ENCODE measurements at regions not wholly inside any gene's neighbourhood (a gene's known extent, or its start where the extent isn't known, plus 50 kb on each side); places are given as distances from the start of the nearest gene placed in this dataset.

DNA sequence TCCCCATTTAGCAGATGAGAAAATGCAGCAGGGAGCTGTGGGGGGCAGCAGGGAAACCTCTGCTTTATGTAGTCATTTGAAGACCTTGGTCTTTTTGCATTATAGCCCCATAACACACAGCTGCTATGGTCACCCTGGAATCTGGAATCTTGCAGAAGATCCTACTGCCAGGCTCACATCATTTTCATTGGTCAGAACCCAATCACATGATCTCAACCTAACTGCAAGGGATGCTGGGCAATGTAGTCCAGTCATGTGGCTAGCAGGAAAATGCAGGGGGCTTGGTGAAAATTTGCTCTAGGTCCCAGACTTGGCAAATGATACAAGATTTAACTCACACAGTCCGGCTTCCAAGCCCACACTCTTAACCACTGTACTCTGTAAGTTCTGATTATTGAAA, 1028.7 kb downstream of the AACS start:
- intact Hi-C loops (cut with DNase I; ENCODE audit: low total_unique reads): no loop called here
- DNase-seq: no peak
- H3K36me3 ChIP-seq: no peaks in the 10 kb centered on the region
- H3K4me3 ChIP-seq: no peak overlapping the region
- no peaks in the 10 kb centered on the region for H3K4me1 ChIP-seq
- H3K27ac ChIP-seq: no peak overlapping the region
- peaks cover 0 to 34% (median 0%) of the 10 kb centered on the region in 8 donors for H3K9me3 ChIP-seq
- TF ChIP-seq POLR2AphosphoS5 (IDR thresholded peaks at IDR 0.05) (no peak), POLR2A (IDR thresholded peaks at IDR 0.05) (no peak)
- TF ChIP-seq, protein P1, sequence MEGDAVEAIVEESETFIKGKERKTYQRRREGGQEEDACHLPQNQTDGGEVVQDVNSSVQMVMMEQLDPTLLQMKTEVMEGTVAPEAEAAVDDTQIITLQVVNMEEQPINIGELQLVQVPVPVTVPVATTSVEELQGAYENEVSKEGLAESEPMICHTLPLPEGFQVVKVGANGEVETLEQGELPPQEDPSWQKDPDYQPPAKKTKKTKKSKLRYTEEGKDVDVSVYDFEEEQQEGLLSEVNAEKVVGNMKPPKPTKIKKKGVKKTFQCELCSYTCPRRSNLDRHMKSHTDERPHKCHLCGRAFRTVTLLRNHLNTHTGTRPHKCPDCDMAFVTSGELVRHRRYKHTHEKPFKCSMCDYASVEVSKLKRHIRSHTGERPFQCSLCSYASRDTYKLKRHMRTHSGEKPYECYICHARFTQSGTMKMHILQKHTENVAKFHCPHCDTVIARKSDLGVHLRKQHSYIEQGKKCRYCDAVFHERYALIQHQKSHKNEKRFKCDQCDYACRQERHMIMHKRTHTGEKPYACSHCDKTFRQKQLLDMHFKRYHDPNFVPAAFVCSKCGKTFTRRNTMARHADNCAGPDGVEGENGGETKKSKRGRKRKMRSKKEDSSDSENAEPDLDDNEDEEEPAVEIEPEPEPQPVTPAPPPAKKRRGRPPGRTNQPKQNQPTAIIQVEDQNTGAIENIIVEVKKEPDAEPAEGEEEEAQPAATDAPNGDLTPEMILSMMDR (IDR thresholded peaks at IDR 0.05 in 8 of 11, conservative IDR thresholded peaks at IDR 0.05 in 3 of 11): no peak
- WGBS, 5 donors: 67 to 85% (median 79%) methylated on average over 1 of the region's 1 CpG
- H3K27me3 ChIP-seq (replicated peaks in 1 of 7): no peaks in the 10 kb centered on the region

DNA sequence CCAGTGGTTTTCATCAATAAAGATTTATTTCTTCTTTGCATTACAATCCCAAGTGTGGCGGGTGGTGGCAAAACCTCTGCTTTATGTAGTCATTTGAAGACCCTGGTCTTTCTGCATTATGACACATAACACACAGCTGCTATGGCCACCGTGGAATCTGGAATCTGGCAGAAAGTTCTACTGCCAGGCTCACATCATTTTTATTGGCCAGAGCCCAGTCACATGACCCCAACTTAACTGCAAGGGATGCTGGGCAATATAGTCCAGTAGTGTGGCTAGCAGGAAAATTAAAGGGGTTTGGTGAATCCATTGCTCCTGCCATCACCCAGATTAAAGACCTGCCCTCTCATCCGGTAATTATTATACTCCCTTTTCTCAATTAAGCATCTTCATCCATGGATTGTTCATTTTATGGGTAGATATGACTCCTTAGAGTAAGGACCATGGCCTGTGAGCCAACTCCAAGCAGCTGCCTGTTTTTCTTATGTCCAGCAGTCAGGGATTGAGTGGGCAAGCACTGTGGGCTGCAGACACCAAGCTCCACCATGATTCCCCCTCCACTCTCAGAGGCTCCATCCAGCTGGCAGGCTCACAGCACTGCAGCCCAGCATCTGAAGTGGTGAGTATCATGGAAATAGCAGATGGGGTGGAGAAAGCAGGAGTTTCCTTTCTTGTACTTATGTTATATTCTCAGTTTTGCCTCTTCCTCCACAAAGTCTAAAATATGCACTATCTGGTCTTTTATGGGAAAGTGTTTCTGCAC, 1030.7 kb downstream of the AACS start:
- H3K4me1 ChIP-seq: no peaks in the 10 kb centered on the region
- no peak overlapping the region for H3K27ac ChIP-seq
- peaks cover 0 to 15% (median 0%) of the 10 kb centered on the region in 8 donors for H3K9me3 ChIP-seq
- TF ChIP-seq, protein P1 (IDR thresholded peaks at IDR 0.05 in 8 of 11, conservative IDR thresholded peaks at IDR 0.05 in 3 of 11): no peak
- TF ChIP-seq POLR2A (IDR thresholded peaks at IDR 0.05) (no peak), POLR2AphosphoS5 (IDR thresholded peaks at IDR 0.05) (no peak)
- no peaks in the 10 kb centered on the region for H3K27me3 ChIP-seq (replicated peaks in 1 of 7)
- 66 to 82% (median 79%) methylated on average over 3 of the region's 3 CpGs for WGBS, 5 donors
- intact Hi-C loops (cut with DNase I; ENCODE audit: low total_unique reads): no loop called here
- H3K36me3 ChIP-seq: no peaks in the 10 kb centered on the region
- no peak overlapping the region for H3K4me3 ChIP-seq
- DNase-seq: no peak

DNA sequence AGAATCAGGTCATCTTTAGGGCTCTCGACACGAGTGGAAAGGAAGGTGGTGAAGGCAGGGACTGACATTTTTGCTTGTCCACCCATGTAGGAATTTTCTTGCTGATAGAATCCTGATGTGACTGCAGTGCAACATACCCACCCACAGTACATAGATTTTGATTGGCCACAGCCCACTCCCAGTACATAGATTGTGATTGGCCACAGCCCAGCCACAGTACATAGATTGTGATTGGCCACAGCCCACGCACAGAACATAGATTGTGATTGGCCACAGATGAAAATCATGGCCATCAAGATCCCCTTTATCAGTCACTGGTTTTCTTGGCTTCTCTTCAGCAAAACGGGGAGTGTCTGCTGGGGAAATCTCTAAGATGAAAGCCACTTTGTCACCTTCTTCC, 1041.5 kb downstream of the AACS start:
- WGBS, 5 donors: 58 to 70% (median 65%) methylated on average over 3 to 4 of the region's 4 CpGs
- no peaks in the 10 kb centered on the region for H3K4me1 ChIP-seq

DNA sequence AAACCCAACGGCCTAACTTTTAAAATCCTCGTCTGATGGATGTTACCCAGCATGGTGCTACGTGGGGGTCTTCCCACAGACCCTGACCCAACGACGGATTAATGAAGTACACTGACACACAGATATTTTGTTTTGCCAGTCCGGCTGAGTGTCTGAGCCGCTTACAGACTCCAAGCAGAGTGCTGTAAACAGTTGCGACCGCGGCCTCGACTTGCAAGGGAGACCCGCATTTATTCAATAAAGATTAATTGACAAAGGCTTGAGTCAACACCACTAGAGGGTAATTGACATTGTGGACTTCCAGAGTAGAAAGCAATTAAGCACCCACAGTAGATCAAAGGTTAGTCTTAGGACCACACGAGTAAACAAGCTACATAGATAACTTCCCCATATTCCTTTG, 1042.4 kb downstream of the AACS start:
- Histone ChIP-seq H3K9me3 (no peaks in the 10 kb centered on the region), H3K27me3 (replicated peaks in 1 of 7) (no peaks in the 10 kb centered on the region), H3K4me1 (no peaks in the 10 kb centered on the region), H3K4me3 (no peak overlapping the region), H3K36me3 (no peaks in the 10 kb centered on the region), H3K27ac (no peak overlapping the region)
- no peak for DNase-seq
- WGBS, 5 donors: 60 to 77% (median 70%) methylated on average over 13 of the region's 13 CpGs
- intact Hi-C loops (cut with DNase I; ENCODE audit: low total_unique reads): no loop called here
- TF ChIP-seq, protein P1 (IDR thresholded peaks at IDR 0.05 in 8 of 11, conservative IDR thresholded peaks at IDR 0.05 in 3 of 11): no peak
- TF ChIP-seq POLR2A (IDR thresholded peaks at IDR 0.05) (no peak), POLR2AphosphoS5 (IDR thresholded peaks at IDR 0.05) (no peak)

More for the DNA sequence above, 1041.5 kb downstream of the AACS start:
- DNase-seq: no peak
- Histone ChIP-seq H3K27ac (no peak overlapping the region), H3K9me3 (no peaks in the 10 kb centered on the region), H3K36me3 (no peaks in the 10 kb centered on the region), H3K27me3 (replicated peaks in 1 of 7) (no peaks in the 10 kb centered on the region), H3K4me3 (no peak overlapping the region)
- intact Hi-C loops (cut with DNase I; ENCODE audit: low total_unique reads): no loop called here
- TF ChIP-seq, protein P1 (IDR thresholded peaks at IDR 0.05 in 8 of 11, conservative IDR thresholded peaks at IDR 0.05 in 3 of 11): no peak
- TF ChIP-seq POLR2A (IDR thresholded peaks at IDR 0.05) (no peak), POLR2AphosphoS5 (IDR thresholded peaks at IDR 0.05) (no peak)
